NB4 (cell line): ENCODE measurements at regions not wholly inside any gene's neighbourhood (a gene's known extent, or its start where the extent isn't known, plus 50 kb on each side); places are given as distances from the start of the nearest gene placed in this dataset.

ENCODE experiments used
- DNase-seq: peaks from one replicate; pipeline ENCODE4 v3.0.0; 2010; ENCODE audit warnings: low read depth
- H3K4me3 ChIP-seq: one replicate; pipeline ENCODE4 v1.5.1; 2011; ENCODE audit warnings: mild to moderate bottlenecking, low read depth, low read length, moderate library complexity
- MYC ChIP-seq: IDR thresholded peaks from 2 replicates; pipeline ENCODE4 v1.6.1; 2011; ENCODE audit warnings: low read depth, low read length
- POLR2A ChIP-seq: IDR thresholded peaks from 2 replicates; pipeline ENCODE4 v1.6.1; 2011; ENCODE audit warnings: mild to moderate bottlenecking; ENCODE audit not compliant: insufficient read length; ENCODE audit errors: extremely low read depth
- TF ChIP-seq, protein P1 (sequence below): IDR thresholded peaks from 2 replicates; pipeline ENCODE4 v1.6.1; 2011; ENCODE audit warnings: low read depth, low read length
- TF ChIP-seq, protein P2 (sequence below): IDR thresholded peaks from one replicate; pipeline ENCODE4 v1.5.1; 2012; ENCODE audit warnings: low read depth, low read length

DNA sequence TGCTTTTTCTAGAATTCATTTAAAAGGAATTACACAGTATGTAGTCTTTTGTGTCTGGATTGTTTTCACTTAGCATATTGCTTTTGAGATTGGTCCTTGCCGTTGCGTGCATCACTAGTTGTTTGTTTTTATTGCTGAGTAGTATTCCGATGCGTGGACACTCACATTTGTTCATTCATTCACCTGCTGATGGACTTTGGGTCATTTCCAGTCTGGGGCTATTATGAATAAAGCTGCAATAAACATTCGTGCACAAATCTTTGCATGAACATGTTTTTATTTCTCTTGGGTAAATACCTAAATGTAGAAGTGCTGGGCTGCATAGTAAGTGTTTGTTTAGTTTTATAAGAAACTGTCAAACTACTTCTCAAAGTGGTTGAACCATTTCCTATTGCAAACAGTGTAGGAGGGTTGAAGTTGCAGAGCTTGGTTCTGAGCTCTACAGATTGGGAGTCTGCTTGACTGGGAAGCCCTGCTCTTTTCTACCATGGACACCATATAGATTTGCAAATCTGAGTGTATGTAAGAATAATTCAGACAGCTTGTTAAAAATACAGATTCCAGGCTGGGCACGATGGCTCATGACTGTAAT lies 404.7 kb upstream of the PROX1 start:
- TF ChIP-seq, protein P1, sequence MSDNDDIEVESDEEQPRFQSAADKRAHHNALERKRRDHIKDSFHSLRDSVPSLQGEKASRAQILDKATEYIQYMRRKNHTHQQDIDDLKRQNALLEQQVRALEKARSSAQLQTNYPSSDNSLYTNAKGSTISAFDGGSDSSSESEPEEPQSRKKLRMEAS: no peak
- TF ChIP-seq MYC (no peak), POLR2A (no peak)
- TF ChIP-seq, protein P2, sequence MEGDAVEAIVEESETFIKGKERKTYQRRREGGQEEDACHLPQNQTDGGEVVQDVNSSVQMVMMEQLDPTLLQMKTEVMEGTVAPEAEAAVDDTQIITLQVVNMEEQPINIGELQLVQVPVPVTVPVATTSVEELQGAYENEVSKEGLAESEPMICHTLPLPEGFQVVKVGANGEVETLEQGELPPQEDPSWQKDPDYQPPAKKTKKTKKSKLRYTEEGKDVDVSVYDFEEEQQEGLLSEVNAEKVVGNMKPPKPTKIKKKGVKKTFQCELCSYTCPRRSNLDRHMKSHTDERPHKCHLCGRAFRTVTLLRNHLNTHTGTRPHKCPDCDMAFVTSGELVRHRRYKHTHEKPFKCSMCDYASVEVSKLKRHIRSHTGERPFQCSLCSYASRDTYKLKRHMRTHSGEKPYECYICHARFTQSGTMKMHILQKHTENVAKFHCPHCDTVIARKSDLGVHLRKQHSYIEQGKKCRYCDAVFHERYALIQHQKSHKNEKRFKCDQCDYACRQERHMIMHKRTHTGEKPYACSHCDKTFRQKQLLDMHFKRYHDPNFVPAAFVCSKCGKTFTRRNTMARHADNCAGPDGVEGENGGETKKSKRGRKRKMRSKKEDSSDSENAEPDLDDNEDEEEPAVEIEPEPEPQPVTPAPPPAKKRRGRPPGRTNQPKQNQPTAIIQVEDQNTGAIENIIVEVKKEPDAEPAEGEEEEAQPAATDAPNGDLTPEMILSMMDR: no peak

DNA sequence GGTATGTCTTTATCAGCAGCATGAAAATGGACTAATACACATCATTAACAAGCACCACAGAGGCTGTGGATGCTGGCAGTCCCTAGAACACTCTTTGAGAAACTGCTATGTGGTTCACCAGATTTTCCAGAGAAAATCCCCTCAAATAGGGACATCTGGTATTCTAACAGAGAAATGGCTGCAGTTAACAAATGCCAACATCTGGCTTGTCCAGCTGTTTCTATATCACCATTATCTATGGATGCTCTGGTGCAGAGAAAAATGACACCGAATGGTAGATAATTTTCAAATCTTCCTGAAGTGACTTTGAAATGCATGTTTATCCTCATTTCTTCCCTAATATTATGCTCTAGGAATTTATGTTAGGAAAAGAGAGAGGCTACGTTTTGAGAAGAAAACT lies 403.5 kb upstream of the PROX1 start:
- TF ChIP-seq MYC (no peak), POLR2A (no peak)
- TF ChIP-seq, protein P2: no peak
- TF ChIP-seq, protein P1: no peak
- DNase-seq: no peak
- H3K4me3 ChIP-seq: no peak overlapping the region

More for the DNA sequence above, 404.7 kb upstream of the PROX1 start:
- H3K4me3 ChIP-seq: no peak overlapping the region
- no peak for DNase-seq

DNA sequence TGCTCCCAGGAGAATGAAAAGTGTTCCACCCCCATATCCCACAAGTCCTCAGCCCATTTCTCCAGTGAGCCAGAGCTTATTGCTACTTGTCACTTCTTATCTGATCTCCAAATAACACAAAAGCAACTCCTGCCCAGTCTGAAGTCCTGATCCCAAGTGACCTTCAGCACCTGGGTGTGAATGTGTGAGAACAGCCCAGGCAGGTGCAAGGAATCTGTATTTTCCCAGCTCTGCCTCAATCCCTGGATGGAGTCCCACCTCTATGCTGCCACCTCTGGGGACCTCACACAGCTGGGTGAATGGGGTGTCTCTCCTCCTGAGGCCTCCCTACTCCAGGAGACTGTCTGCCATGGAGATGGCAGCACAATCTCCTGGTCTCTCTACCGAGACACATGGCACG lies 402.4 kb upstream of the PROX1 start:
- TF ChIP-seq, protein P1: no peak
- no peak for TF ChIP-seq MYC
- no peak for TF ChIP-seq POLR2A
- TF ChIP-seq, protein P2: no peak
- DNase-seq: no peak
- no peak overlapping the region for H3K4me3 ChIP-seq

DNA sequence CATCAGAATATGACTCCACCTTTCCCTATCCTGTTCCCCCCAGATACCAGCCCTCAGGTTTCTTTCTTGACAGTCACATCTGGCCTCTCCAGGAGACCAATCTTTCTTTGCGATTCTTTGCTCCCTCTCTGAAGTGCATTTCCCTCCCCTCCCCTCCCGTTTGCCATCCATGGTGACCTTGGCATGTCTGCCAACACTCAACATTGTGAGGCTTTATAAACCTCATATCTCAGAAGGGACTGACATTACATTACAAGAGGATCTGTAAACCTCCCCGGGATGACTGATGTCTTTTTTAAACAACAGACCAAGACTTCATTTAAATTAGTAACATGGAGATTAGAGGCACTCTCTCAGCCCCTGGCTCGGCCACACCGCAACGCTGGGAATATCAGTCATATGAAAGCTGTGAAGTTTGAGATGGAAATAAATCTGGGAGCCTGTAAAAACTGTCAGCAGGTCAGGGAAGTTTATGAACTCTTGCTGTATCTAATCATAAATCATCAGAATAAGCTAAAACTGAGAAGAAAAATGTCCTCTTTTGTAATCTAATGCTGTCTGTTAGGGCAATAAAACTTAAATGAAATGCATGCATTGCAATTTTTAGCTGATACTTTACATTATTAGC lies 401.7 kb upstream of the PROX1 start:
- no peak overlapping the region for H3K4me3 ChIP-seq
- no peak for DNase-seq

DNA sequence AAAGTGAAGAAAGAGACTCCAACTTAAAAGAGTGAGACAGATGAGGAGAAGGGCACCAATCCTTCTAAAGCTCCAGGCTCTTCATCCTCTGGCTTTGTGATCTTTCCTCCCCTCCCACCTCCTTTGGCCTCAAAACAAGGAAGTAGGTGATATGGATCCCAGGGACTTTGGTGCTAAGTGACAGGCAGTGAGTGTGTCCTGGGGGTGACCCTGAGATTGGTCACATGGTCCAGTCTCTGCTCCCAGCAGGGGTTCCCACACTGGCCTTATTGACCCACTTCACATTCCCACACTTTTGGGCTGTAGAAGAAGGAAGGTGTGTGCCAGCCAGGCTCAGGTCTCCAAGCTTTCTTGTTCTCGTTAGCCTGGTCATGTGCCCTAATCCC lies 401.2 kb upstream of the PROX1 start:
- no peak for DNase-seq
- TF ChIP-seq, protein P2: no peak
- TF ChIP-seq POLR2A (no peak), MYC (no peak)
- TF ChIP-seq, protein P1: no peak
- H3K4me3 ChIP-seq: no peak overlapping the region

More for the DNA sequence above, 401.7 kb upstream of the PROX1 start:
- TF ChIP-seq POLR2A: no peak
- TF ChIP-seq, protein P1: no peak
- no peak for TF ChIP-seq MYC
- TF ChIP-seq, protein P2: no peak

DNA sequence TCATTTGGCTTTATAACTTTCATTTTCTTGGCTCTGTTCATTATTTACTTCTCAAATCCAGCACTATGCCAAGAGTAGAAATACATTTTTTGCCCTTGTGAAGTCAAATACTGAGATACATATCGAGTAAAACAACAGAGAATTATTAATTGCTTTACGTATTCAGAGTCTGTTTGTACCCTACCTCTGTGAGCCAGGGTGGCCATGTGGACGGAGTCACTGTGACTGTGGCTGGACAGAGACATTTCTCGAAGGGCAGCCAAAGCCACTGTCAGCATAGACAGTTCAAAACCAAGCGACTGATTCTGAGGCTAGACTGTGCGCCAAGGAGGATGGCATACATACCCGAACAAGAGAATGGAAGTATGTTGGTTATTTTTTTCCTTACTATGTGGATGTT lies 391.0 kb upstream of the PROX1 start:
- no peak overlapping the region for H3K4me3 ChIP-seq
- TF ChIP-seq MYC (no peak), POLR2A (no peak)
- TF ChIP-seq, protein P2: no peak
- TF ChIP-seq, protein P1: no peak
- DNase-seq: no peak
